D721Med (cell line): ENCODE measurements at regions not wholly inside any gene's neighbourhood (a gene's known extent, or its start where the extent isn't known, plus 50 kb on each side); places are given as distances from the start of the nearest gene placed in this dataset.

Experiments
- DNase-seq: peaks from one replicate; pipeline ENCODE4 v3.0.0; 2011; ENCODE audit warnings: low spot score; ENCODE audit not compliant: insufficient read length
- FAIRE-seq: peaks from 2 replicates; lab custom pipeline; 2011; peaks lifted over from hg19 to GRCh38; lab: Jason Lieb, UNC
- CTCF ChIP-seq: IDR thresholded peaks from 2 replicates; pipeline ENCODE4 v1.5.1; 2012; ENCODE audit warnings: mild to moderate bottlenecking, control low read depth; ENCODE audit not compliant: insufficient read depth; ENCODE audit errors: missing control alignments

GRCh38 chr6:48027704-48028435 is 83.1 kb downstream of the PTCHD4 start:
- no peak for TF ChIP-seq CTCF
- DNase-seq (no peak), FAIRE-seq (no peak)

GRCh38 chr6:48024956-48025355 is 86.0 kb downstream of the PTCHD4 start:
- DNase-seq (no peak), FAIRE-seq (no peak)
- no peak for TF ChIP-seq CTCF

GRCh38 chr6:48021904-48022303 is 89.1 kb downstream of the PTCHD4 start:
- DNase-seq = no peak
- TF ChIP-seq CTCF = no peak
- no peak for FAIRE-seq

- DNase-seq (no peak), FAIRE-seq (peak; percentile 88)
- no peak for TF ChIP-seq CTCF
Observed at GRCh38 chr6:48016020-48016755, 94.8 kb downstream of the PTCHD4 start.

GRCh38 chr6:47992809-47993208 is 118.2 kb downstream of the PTCHD4 start:
- DNase-seq (no peak), FAIRE-seq (no peak)
- TF ChIP-seq CTCF = no peak

GRCh38 chr6:47983491-47983890 is 127.5 kb downstream of the PTCHD4 start:
- TF ChIP-seq CTCF = no peak
- no peak for FAIRE-seq

GRCh38 chr6:47977314-47977713 is 133.7 kb downstream of the PTCHD4 start:
- no peak for TF ChIP-seq CTCF
- FAIRE-seq (no peak), DNase-seq (no peak)

More at GRCh38 chr6:47983491-47983890, 127.5 kb downstream of the PTCHD4 start:
- DNase-seq = no peak
